GM23338 (cell line): ENCODE measurements at regions not wholly inside any gene's neighbourhood (a gene's known extent, or its start where the extent isn't known, plus 50 kb on each side); places are given as distances from the start of the nearest gene placed in this dataset.

ENCODE experiments used
- ATAC-seq: fragments of 200-7000 bp; cut with Tn5 transposase; 3 replicates; pipeline ENCODE4 v1.9.1; 2020
- DNase-seq: peaks from one replicate; pipeline ENCODE4 v3.0.0-alpha.2; 2015; ENCODE audit warnings: low spot score
- H2AFZ ChIP-seq: fragments of 200-600 bp; sonication (generic); 2 replicates; pipeline ENCODE4 v1.8.0; 2016; ENCODE audit warnings: antibody characterized with exemption, mild to moderate bottlenecking, moderate library complexity
- H3F3A ChIP-seq: fragments of 200-600 bp; sonication (generic); replicated peaks from 2 replicates; pipeline ENCODE4 v1.8.0; 2017; ENCODE audit warnings: antibody characterized with exemption, mixed run types, low read depth
- H3K27ac ChIP-seq: fragments of 200-600 bp; sonication (generic); 2 replicates; pipeline ENCODE4 v1.6.1; 2016; ENCODE audit warnings: low read depth
- H3K27me3 ChIP-seq: fragments of 200-600 bp; sonication (generic); 2 replicates; pipeline ENCODE4 v1.8.0; 2016; ENCODE audit warnings: mild to moderate bottlenecking, mixed run types, moderate library complexity; ENCODE audit not compliant: insufficient read depth
- H3K36me3 ChIP-seq: fragments of 200-600 bp; sonication (generic); 2 replicates; pipeline ENCODE4 v1.8.0; 2016; ENCODE audit warnings: mild to moderate bottlenecking; ENCODE audit not compliant: insufficient read depth
- H3K4me1 ChIP-seq: fragments of 200-600 bp; sonication (generic); 2 replicates; pipeline ENCODE4 v1.8.0; 2016; ENCODE audit warnings: mild to moderate bottlenecking, moderate library complexity; ENCODE audit not compliant: insufficient read depth
- H3K4me2 ChIP-seq: fragments of 200-600 bp; sonication (generic); 2 replicates; pipeline ENCODE4 v1.7.1; 2017; ENCODE audit warnings: mixed run types
- H3K4me3 ChIP-seq: fragments of 200-600 bp; sonication (generic); 2 replicates; pipeline ENCODE4 v1.6.1; 2016; ENCODE audit warnings: mixed run types
- H3K79me2 ChIP-seq: fragments of 200-600 bp; sonication (generic); replicated peaks from 2 replicates; pipeline ENCODE4 v1.8.0; 2017; ENCODE audit warnings: mild to moderate bottlenecking; ENCODE audit not compliant: insufficient read depth
- H3K9me2 ChIP-seq: fragments of 200-600 bp; sonication (generic); 2 replicates; pipeline ENCODE4 v1.8.0; 2017; ENCODE audit not compliant: insufficient read depth
- H4K20me1 ChIP-seq: fragments of 200-600 bp; sonication (generic); replicated peaks from 2 replicates; pipeline ENCODE4 v1.8.0; 2017; ENCODE audit warnings: mild to moderate bottlenecking; ENCODE audit not compliant: insufficient read depth
- H3K27ac Mint-ChIP-seq: 2 replicates; pipeline ENCODE4 v1.8.0; 2020; ENCODE audit warnings: inconsistent platforms, mild to moderate bottlenecking, moderate library complexity, mixed read lengths
- H3K27me3 Mint-ChIP-seq: 3 replicates; pipeline ENCODE4 v1.8.0; 2022; ENCODE audit warnings: low read depth, mild to moderate bottlenecking, moderate library complexity, mixed read lengths, inconsistent platforms; ENCODE audit not compliant: insufficient read depth, poor library complexity
- H3K36me3 Mint-ChIP-seq: 3 replicates; pipeline ENCODE4 v1.8.0; 2021; ENCODE audit warnings: low read depth, mild to moderate bottlenecking, inconsistent platforms, moderate library complexity, mixed read lengths
- H3K4me1 Mint-ChIP-seq: 3 replicates; pipeline ENCODE4 v1.8.0; 2020; ENCODE audit warnings: mild to moderate bottlenecking, inconsistent platforms, mixed read lengths
- H3K4me3 Mint-ChIP-seq: 3 replicates; pipeline ENCODE4 v1.8.0; 2021; ENCODE audit warnings: moderate library complexity, mild to moderate bottlenecking, inconsistent platforms, mixed read lengths
- H3K9me3 Mint-ChIP-seq: 3 replicates; pipeline ENCODE4 v1.8.0; 2020; ENCODE audit warnings: moderate library complexity, mild to moderate bottlenecking, inconsistent platforms, mixed read lengths
- CREB1 ChIP-seq: fragments of 250-450 bp; sonication (Bioruptor Pico); IDR thresholded peaks from 2 replicates; pipeline ENCODE4 v1.5.0; 2020; ENCODE audit warnings: low read depth, mild to moderate bottlenecking, moderate library complexity
- CTCF ChIP-seq, 2 experiments: fragments of 200-600 bp in 1 of 2; sonication (generic) in 1 of 2; conservative IDR thresholded peaks; 2 replicates each; pipeline versions ENCODE4 v1.5.1 to v1.6.1; 2016 to 2017; ENCODE audit warnings: antibody characterized with exemption in 2 of 2, low read depth in 2 of 2, mild to moderate bottlenecking in 2 of 2, moderate library complexity in 1 of 2
- EZH2 ChIP-seq: fragments of 200-600 bp; sonication (generic); IDR thresholded peaks from one replicate; pipeline ENCODE4 v1.8.0; 2017; ENCODE audit warnings: antibody characterized with exemption, mild to moderate bottlenecking, low read depth; ENCODE audit not compliant: unreplicated experiment
- EZH2phosphoT487 ChIP-seq: fragments of 200-600 bp; sonication (generic); IDR thresholded peaks from one replicate; pipeline ENCODE4 v1.8.1; 2018; ENCODE audit warnings: antibody characterized with exemption; ENCODE audit not compliant: unreplicated experiment
- JUNB ChIP-seq: IDR thresholded peaks from one replicate; pipeline ENCODE4 v1.6.1; 2016; ENCODE audit warnings: antibody characterized with exemption; ENCODE audit not compliant: unreplicated experiment
- NANOG ChIP-seq: IDR thresholded peaks from 2 replicates; pipeline ENCODE4 v1.6.1; 2016; ENCODE audit warnings: antibody characterized with exemption, borderline replicate concordance
- POLR2AphosphoS5 ChIP-seq: IDR thresholded peaks from 2 replicates; pipeline ENCODE4 v1.6.1; 2016; ENCODE audit warnings: antibody characterized with exemption, low read depth
- STAT1 ChIP-seq: IDR thresholded peaks from one replicate; pipeline ENCODE4 v1.6.1; 2016; ENCODE audit warnings: antibody characterized with exemption; ENCODE audit not compliant: unreplicated experiment
- ZNF114 ChIP-seq: fragments of 250-450 bp; sonication (Bioruptor Pico); IDR thresholded peaks from 2 replicates; pipeline ENCODE4 v1.5.0; 2020; ENCODE audit warnings: mild to moderate bottlenecking, moderate library complexity
- ZNF331 ChIP-seq: fragments of 250-450 bp; sonication (Bioruptor Pico); IDR thresholded peaks from 2 replicates; pipeline ENCODE4 v1.5.0; 2020; ENCODE audit warnings: low read depth, mild to moderate bottlenecking, moderate library complexity
- ZNF462 ChIP-seq: fragments of 250-450 bp; sonication (Bioruptor Pico); IDR thresholded peaks from 2 replicates; pipeline ENCODE4 v1.5.0; 2020; ENCODE audit warnings: mild to moderate bottlenecking, moderate library complexity
- TF ChIP-seq, protein P1 (sequence below): IDR thresholded peaks from one replicate; pipeline ENCODE4 v1.6.1; 2018; ENCODE audit warnings: antibody characterized with exemption; ENCODE audit not compliant: unreplicated experiment
- TF ChIP-seq, protein P2 (sequence below): IDR thresholded peaks from 2 replicates; pipeline ENCODE4 v1.6.1; 2016; ENCODE audit warnings: antibody characterized with exemption

DNA sequence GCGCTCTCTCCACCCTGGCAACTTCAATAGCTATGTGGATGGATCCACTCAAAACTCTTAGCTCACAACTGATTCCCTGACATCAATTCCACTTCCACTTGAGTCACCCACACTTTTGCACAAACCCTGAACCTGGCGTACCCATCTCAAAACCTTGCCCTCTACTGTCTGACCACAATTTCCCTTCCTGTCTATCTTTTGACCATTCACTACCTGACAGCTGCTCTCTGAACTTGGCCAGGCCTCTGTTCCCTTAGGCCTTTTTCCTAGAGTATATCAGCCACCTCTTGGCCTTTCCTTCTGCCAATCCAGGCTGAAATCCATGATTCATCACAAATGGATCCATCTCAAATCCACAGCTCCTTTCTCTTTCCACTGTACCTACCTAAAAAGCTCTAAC, 106.0 kb downstream of the RPL27A start:
- no peak overlapping the region for H2AFZ ChIP-seq
- H3K27ac ChIP-seq = no peak overlapping the region
- H3K4me3 ChIP-seq = no peak overlapping the region
- 0 out of 2 replicates have a peak, but pooled peaks cover 4% of the 10 kb centered on the region for H3K4me1 ChIP-seq
- H3K27me3 ChIP-seq = no peaks in the 10 kb centered on the region
- no peak overlapping the region for H3K4me3 Mint-ChIP-seq
- H3K9me2 ChIP-seq = 0 out of 2 replicates have a peak, but pooled peaks cover 4% of the 10 kb centered on the region
- DNase-seq = no peak
- no peaks in the 10 kb centered on the region for H3F3A ChIP-seq
- H3K27ac Mint-ChIP-seq = no peak overlapping the region
- no peaks in the 10 kb centered on the region for H3K79me2 ChIP-seq
- no peaks in the 10 kb centered on the region for H3K27me3 Mint-ChIP-seq
- no peak overlapping the region for H3K4me2 ChIP-seq
- ATAC-seq = no peak
- no peaks in the 10 kb centered on the region for H3K9me3 Mint-ChIP-seq
- peaks cover 20% of the 10 kb centered on the region for H3K4me1 Mint-ChIP-seq
- TF ChIP-seq POLR2AphosphoS5 = no peak
- no peak for TF ChIP-seq JUNB
- TF ChIP-seq, protein P1, sequence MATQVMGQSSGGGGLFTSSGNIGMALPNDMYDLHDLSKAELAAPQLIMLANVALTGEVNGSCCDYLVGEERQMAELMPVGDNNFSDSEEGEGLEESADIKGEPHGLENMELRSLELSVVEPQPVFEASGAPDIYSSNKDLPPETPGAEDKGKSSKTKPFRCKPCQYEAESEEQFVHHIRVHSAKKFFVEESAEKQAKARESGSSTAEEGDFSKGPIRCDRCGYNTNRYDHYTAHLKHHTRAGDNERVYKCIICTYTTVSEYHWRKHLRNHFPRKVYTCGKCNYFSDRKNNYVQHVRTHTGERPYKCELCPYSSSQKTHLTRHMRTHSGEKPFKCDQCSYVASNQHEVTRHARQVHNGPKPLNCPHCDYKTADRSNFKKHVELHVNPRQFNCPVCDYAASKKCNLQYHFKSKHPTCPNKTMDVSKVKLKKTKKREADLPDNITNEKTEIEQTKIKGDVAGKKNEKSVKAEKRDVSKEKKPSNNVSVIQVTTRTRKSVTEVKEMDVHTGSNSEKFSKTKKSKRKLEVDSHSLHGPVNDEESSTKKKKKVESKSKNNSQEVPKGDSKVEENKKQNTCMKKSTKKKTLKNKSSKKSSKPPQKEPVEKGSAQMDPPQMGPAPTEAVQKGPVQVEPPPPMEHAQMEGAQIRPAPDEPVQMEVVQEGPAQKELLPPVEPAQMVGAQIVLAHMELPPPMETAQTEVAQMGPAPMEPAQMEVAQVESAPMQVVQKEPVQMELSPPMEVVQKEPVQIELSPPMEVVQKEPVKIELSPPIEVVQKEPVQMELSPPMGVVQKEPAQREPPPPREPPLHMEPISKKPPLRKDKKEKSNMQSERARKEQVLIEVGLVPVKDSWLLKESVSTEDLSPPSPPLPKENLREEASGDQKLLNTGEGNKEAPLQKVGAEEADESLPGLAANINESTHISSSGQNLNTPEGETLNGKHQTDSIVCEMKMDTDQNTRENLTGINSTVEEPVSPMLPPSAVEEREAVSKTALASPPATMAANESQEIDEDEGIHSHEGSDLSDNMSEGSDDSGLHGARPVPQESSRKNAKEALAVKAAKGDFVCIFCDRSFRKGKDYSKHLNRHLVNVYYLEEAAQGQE = no peak
- no peak for TF ChIP-seq STAT1
- TF ChIP-seq EZH2 = no peak
- no peak for TF ChIP-seq ZNF114 (CRISPR knock-in tag)
- TF ChIP-seq CTCF (conservative IDR thresholded peaks at IDR 0.05; ENCODE audit: low read depth in 2 of 2) = no peak
- no peak for TF ChIP-seq ZNF331 (CRISPR knock-in tag)
- TF ChIP-seq, protein P2, sequence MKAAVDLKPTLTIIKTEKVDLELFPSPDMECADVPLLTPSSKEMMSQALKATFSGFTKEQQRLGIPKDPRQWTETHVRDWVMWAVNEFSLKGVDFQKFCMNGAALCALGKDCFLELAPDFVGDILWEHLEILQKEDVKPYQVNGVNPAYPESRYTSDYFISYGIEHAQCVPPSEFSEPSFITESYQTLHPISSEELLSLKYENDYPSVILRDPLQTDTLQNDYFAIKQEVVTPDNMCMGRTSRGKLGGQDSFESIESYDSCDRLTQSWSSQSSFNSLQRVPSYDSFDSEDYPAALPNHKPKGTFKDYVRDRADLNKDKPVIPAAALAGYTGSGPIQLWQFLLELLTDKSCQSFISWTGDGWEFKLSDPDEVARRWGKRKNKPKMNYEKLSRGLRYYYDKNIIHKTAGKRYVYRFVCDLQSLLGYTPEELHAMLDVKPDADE = no peak
- TF ChIP-seq NANOG = no peak
- TF ChIP-seq EZH2phosphoT487 = no peak
- no peak for TF ChIP-seq CREB1 (CRISPR knock-in tag)
- TF ChIP-seq ZNF462 (CRISPR knock-in tag) = no peak
- H4K20me1 ChIP-seq = 0 out of 2 replicates have a peak, but pooled peaks cover 3% of the 10 kb centered on the region
- no peaks in the 10 kb centered on the region for H3K36me3 Mint-ChIP-seq
- no peaks in the 10 kb centered on the region for H3K36me3 ChIP-seq
